WTC11 (cell line): ENCODE measurements at regions not wholly inside any gene's neighbourhood (a gene's known extent, or its start where the extent isn't known, plus 50 kb on each side); places are given as distances from the start of the nearest gene placed in this dataset.

Source experiments
- ATAC-seq: fragments of 200-7000 bp; cut with Tn5 transposase; 2 replicates; pipeline ENCODE4 v1.10.0; 2021; ENCODE audit warnings: mild to moderate bottlenecking, moderate library complexity
- CTCF ChIA-PET: fragments of 300-600 bp; sonication (Branson Sonifier 250); formaldehyde crosslinking; loops from one replicate; lab custom pipeline; 2021; ENCODE audit warnings: antibody characterized with exemption; lab: Charles Lee
- POLR2A ChIA-PET: fragments of 350-600 bp; sonication (Branson Sonifier 250); formaldehyde crosslinking; loops from one replicate; lab custom pipeline; 2021; ENCODE audit warnings: antibody characterized with exemption; lab: Charles Lee
- DNase-seq: peaks from one replicate; pipeline ENCODE4 v3.0.0; 2021; ENCODE audit warnings: low spot score
- H3K27ac Mint-ChIP-seq: 2 replicates; pipeline ENCODE4 v1.8.0; 2021; ENCODE audit warnings: mixed read lengths
- H3K27me3 Mint-ChIP-seq: 2 replicates; pipeline ENCODE4 v1.8.0; 2021; ENCODE audit warnings: low read depth, mild to moderate bottlenecking, moderate library complexity, mixed read lengths
- H3K36me3 Mint-ChIP-seq: 2 replicates; pipeline ENCODE4 v1.8.0; 2021; ENCODE audit warnings: mixed read lengths
- H3K4me1 Mint-ChIP-seq: 2 replicates; pipeline ENCODE4 v1.8.0; 2022; ENCODE audit warnings: mixed read lengths
- H3K4me3 Mint-ChIP-seq: 2 replicates; pipeline ENCODE4 v1.8.0; 2021; ENCODE audit warnings: mild to moderate bottlenecking, moderate library complexity, mixed read lengths
- H3K9me3 Mint-ChIP-seq: 2 replicates; pipeline ENCODE4 v1.8.0; 2021; ENCODE audit warnings: mixed read lengths
- AFF4 ChIP-seq: sonication (generic); formaldehyde crosslinking; IDR thresholded peaks from 2 replicates; pipeline ENCODE4 v1.8.1; 2023; ENCODE audit warnings: mild to moderate bottlenecking, missing genetic modification reagents, borderline replicate concordance
- ARID4B ChIP-seq: sonication (generic); formaldehyde crosslinking; IDR thresholded peaks from 2 replicates; pipeline ENCODE4 v1.8.0; 2023; ENCODE audit warnings: missing genetic modification reagents, mild to moderate bottlenecking, borderline replicate concordance
- CREM ChIP-seq: sonication (generic); formaldehyde crosslinking; IDR thresholded peaks from 2 replicates; pipeline ENCODE4 v1.8.1; 2022; ENCODE audit warnings: mild to moderate bottlenecking, missing genetic modification reagents, moderate library complexity
- ELF4 ChIP-seq: sonication (generic); formaldehyde crosslinking; IDR thresholded peaks from 2 replicates; pipeline ENCODE4 v1.8.1; 2022; ENCODE audit warnings: low read depth, mild to moderate bottlenecking, moderate library complexity, missing genetic modification reagents
- FOXJ3 ChIP-seq: sonication (generic); formaldehyde crosslinking; IDR thresholded peaks from 2 replicates; pipeline ENCODE4 v1.9.0; 2021; ENCODE audit warnings: missing genetic modification reagents, mild to moderate bottlenecking, borderline replicate concordance
- FOXP4 ChIP-seq: sonication (generic); formaldehyde crosslinking; IDR thresholded peaks from 2 replicates; pipeline ENCODE4 v1.8.0; 2022; ENCODE audit warnings: mild to moderate bottlenecking, missing genetic modification reagents
- IRF1 ChIP-seq: sonication (generic); formaldehyde crosslinking; IDR thresholded peaks from 2 replicates; pipeline ENCODE4 v1.8.0; 2023; ENCODE audit warnings: missing genetic modification reagents
- MLX ChIP-seq: sonication (generic); formaldehyde crosslinking; IDR thresholded peaks from 2 replicates; pipeline ENCODE4 v1.8.1; 2023; ENCODE audit warnings: mild to moderate bottlenecking, missing genetic modification reagents, moderate library complexity
- NFATC4 ChIP-seq: fragments of 250-450 bp; sonication (Bioruptor Pico); IDR thresholded peaks from 2 replicates; pipeline ENCODE4 v1.9.0; 2021; ENCODE audit warnings: mild to moderate bottlenecking
- NFYB ChIP-seq: sonication (generic); formaldehyde crosslinking; conservative IDR thresholded peaks from 2 replicates; pipeline ENCODE4 v1.8.0; 2022; ENCODE audit warnings: low read depth, missing genetic modification reagents
- RELA ChIP-seq: sonication (generic); formaldehyde crosslinking; IDR thresholded peaks from 2 replicates; pipeline ENCODE4 v1.8.1; 2022; ENCODE audit warnings: missing genetic modification reagents, mild to moderate bottlenecking, borderline replicate concordance
- SMAD3 ChIP-seq: sonication (generic); formaldehyde crosslinking; IDR thresholded peaks from 2 replicates; pipeline ENCODE4 v1.8.0; 2022; ENCODE audit warnings: missing genetic modification reagents, mild to moderate bottlenecking, borderline replicate concordance
- STAT6 ChIP-seq: sonication (generic); formaldehyde crosslinking; conservative IDR thresholded peaks from 2 replicates; pipeline ENCODE4 v1.8.1; 2023; ENCODE audit warnings: mild to moderate bottlenecking, low read depth, missing genetic modification reagents, moderate library complexity
- TCF7 ChIP-seq: sonication (generic); formaldehyde crosslinking; IDR thresholded peaks from 2 replicates; pipeline ENCODE4 v1.8.0; 2022; ENCODE audit warnings: mild to moderate bottlenecking, low read depth, missing genetic modification reagents, moderate library complexity
- ZMAT4 ChIP-seq: fragments of 250-450 bp; sonication (Bioruptor Pico); IDR thresholded peaks from 2 replicates; pipeline ENCODE4 v1.9.0; 2021; ENCODE audit warnings: mild to moderate bottlenecking
- ZNF121 ChIP-seq: sonication (generic); formaldehyde crosslinking; IDR thresholded peaks from 2 replicates; pipeline ENCODE4 v1.8.0; 2023; ENCODE audit warnings: missing genetic modification reagents
- ZNF138 ChIP-seq: sonication (generic); formaldehyde crosslinking; conservative IDR thresholded peaks from 2 replicates; pipeline ENCODE4 v1.8.1; 2022; ENCODE audit warnings: mild to moderate bottlenecking, moderate library complexity, missing genetic modification reagents

GRCh38 chr2:89825034-89825433 is 1133.6 kb downstream of the RPIA start:
- no peak for ATAC-seq
- H3K36me3 Mint-ChIP-seq, result no peaks in the 10 kb centered on the region
- TF ChIP-seq TCF7 (no peak), IRF1 (no peak), ZNF121 (no peak), ZMAT4 (CRISPR knock-in tag) (no peak), ARID4B (CRISPR knock-in tag) (no peak), ELF4 (CRISPR knock-in tag) (no peak), MLX (CRISPR knock-in tag) (no peak), AFF4 (no peak), SMAD3 (CRISPR knock-in tag) (no peak), FOXP4 (CRISPR knock-in tag) (no peak), RELA (no peak), ZNF138 (CRISPR knock-in tag) (no peak), CREM (CRISPR knock-in tag) (no peak), NFYB (no peak), NFATC4 (CRISPR knock-in tag) (no peak), FOXJ3 (CRISPR knock-in tag) (no peak), STAT6 (CRISPR knock-in tag) (no peak)
- TF ChIP-seq, all 79 proteins: peak for 0
- Mint-ChIP-seq H3K27me3 (peaks cover 51% of the 10 kb centered on the region), H3K9me3 (no peaks in the 10 kb centered on the region), H3K4me3 (no peak overlapping the region), H3K4me1 (no peaks in the 10 kb centered on the region), H3K27ac (no peak overlapping the region)
- ChIA-PET POLR2A (no interaction called here), CTCF (no interaction called here)
- DNase-seq, result no peak
